Stomach (tissue), 4 donors: ENCODE measurements at regions not wholly inside any gene's neighbourhood (a gene's known extent, or its start where the extent isn't known, plus 50 kb on each side); places are given as distances from the start of the nearest gene placed in this dataset.

Experiments used
- CTCF ChIP-seq, 7 experiments: fragments of 450-650 bp in 4 of 7; fragments of 200-600 bp in 3 of 7; sonication (generic) in 3 of 7; IDR thresholded peaks; one replicate each; pipeline ENCODE4 v1.5.1; 2016 to 2019; ENCODE audit warnings: antibody characterized with exemption in 7 of 7, control low read depth in 2 of 7, mild to moderate bottlenecking in 1 of 7
- POLR2AphosphoS5 ChIP-seq, 3 donors: sonication (generic); formaldehyde crosslinking; IDR thresholded peaks; one replicate each; pipeline ENCODE4 v1.6.1; 2016; ENCODE audit warnings: antibody characterized with exemption in 3 of 3

DNA sequence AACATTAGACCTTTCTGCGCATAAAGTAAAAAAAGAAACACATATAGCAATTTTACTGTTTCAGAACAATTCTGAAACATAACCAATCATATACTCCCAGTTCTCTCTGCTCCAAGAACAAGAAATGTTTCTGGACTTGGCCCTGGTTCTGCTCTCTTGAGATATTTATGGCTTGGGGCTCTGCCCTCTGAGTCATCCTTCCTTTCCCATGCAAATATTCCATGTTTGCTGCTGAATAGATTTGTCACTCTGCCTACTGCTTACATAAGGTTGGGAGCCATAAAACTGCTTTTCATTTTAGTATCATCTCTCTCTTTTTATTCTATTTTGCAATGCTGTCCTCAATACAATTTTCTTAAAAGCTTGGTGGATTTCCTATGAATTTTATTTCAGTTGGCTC lies 499.6 kb upstream of the ACVR2A start:
- TF ChIP-seq CTCF (IDR thresholded peaks at IDR 0.05): no peak
- TF ChIP-seq POLR2AphosphoS5 (IDR thresholded peaks at IDR 0.05): no peak
